ENCODE measurements at regions not wholly inside any gene's neighbourhood (a gene's known extent, or its start where the extent isn't known, plus 50 kb on each side); places are given as distances from the start of the nearest gene placed in this dataset.

- Histone ChIP-seq H2AFZ (ENCODE audit: low read depth, low read length, poor library complexity, severe bottlenecking) (no peak overlapping the region), H3K36me3 (ENCODE audit: control insufficient read depth in 1 of 2, insufficient read depth in 2 of 2, low read length in 2 of 2) (no peaks in the 10 kb centered on the region), H4K20me1 (ENCODE audit: insufficient read depth) (no peaks in the 10 kb centered on the region), H3K9me2 (ENCODE audit: insufficient read depth) (no peaks in the 10 kb centered on the region), H3K27me3 (ENCODE audit: insufficient read depth, low read length) (peaks cover 14% of the 10 kb centered on the region; the same call in 1 of the 2 replicates), H3K4me2 (ENCODE audit: low read length) (no peak overlapping the region), H3K9me3 (ENCODE audit: control insufficient read depth in 1 of 2, insufficient read depth in 1 of 2, low read depth in 1 of 2, low read length in 2 of 2) (no peaks in the 10 kb centered on the region), H3K4me1 (ENCODE audit: control insufficient read depth in 1 of 2, insufficient read depth in 2 of 2, low read length in 2 of 2) (no peaks in the 10 kb centered on the region), H3K79me2 (ENCODE audit: insufficient read depth, low read length) (no peaks in the 10 kb centered on the region), H3K27ac (ENCODE audit: low read depth, low read length) (no peak overlapping the region), H3K9ac (ENCODE audit: low read length) (no peak overlapping the region), H3K4me3 (replicated peaks in 1 of 2; ENCODE audit: low read depth in 1 of 2, low read length in 2 of 2) (no peak overlapping the region)
- intact Hi-C loops (cut with micrococcal nuclease): no loop called here
- ATAC-seq: no peak
- no TSS peak for BruUV-seq (replicated peaks)
- ChIA-PET CTCF (no interaction called here), RAD21 (ENCODE audit: low non-redundant PET in 1 of 2, low total read pairs in 2 of 2, uncharacterized antibody in 2 of 2, unreplicated experiment in 2 of 2) (no interaction called here), POLR2A (no interaction called here)
- TF ChIP-seq JUND (IDR thresholded peaks at IDR 0.05) (no peak), FOSL1 (IDR thresholded peaks at IDR 0.05; ENCODE audit: low read depth) (no peak), TCF7L2 (IDR thresholded peaks at IDR 0.05; ENCODE audit: borderline replicate concordance, extremely low read depth, insufficient read depth, insufficient read length) (no peak), SRF (IDR thresholded peaks at IDR 0.05; ENCODE audit: low read depth) (no peak), CBX3 (IDR thresholded peaks at IDR 0.05; ENCODE audit: low read depth) (no peak), CEBPB (IDR thresholded peaks at IDR 0.05; ENCODE audit: low read depth) (no peak), ZBTB33 (IDR thresholded peaks at IDR 0.05; ENCODE audit: extremely low read depth, insufficient replicate concordance, low read length) (no peak), POLR2A (IDR thresholded peaks at IDR 0.05; ENCODE audit: borderline replicate concordance, extremely low read depth, insufficient read depth, insufficient read length) (no peak), REST (IDR thresholded peaks at IDR 0.05; ENCODE audit: low read depth) (no peak), YY1 (IDR thresholded peaks at IDR 0.05; ENCODE audit: extremely low read depth, insufficient replicate concordance, low read depth, low read length) (no peak), SIN3A (IDR thresholded peaks at IDR 0.05; ENCODE audit: low read depth) (no peak), POLR2AphosphoS5 (IDR thresholded peaks at IDR 0.05; ENCODE audit: low read depth, low read length) (no peak), EZH2phosphoT487 (IDR thresholded peaks at IDR 0.05; ENCODE audit: borderline replicate concordance) (no peak), CTCF (IDR thresholded peaks at IDR 0.05 in 2 of 3, conservative IDR thresholded peaks at IDR 0.05 in 1 of 3; ENCODE audit: borderline replicate concordance in 1 of 3, insufficient read depth in 1 of 3, low read depth in 2 of 3, low read length in 2 of 3) (no peak), EGR1 (IDR thresholded peaks at IDR 0.05; ENCODE audit: low read depth) (no peak), ZFX (IDR thresholded peaks at IDR 0.05) (no peak)
- no peak for DNase-seq (ENCODE audit: low read depth, low spot score)
These were observed 119.6 kb downstream of the IER5 start for GRCh38 chr1:181208083-181208482.
